Stimulated activated CD4-positive, alpha-beta T cell treated with anti-CD3 and anti-CD28 coated beads, Interleukin-15, amount 100 ng/mL, for 1 hour (primary cell): ENCODE measurements at regions not wholly inside any gene's neighbourhood (a gene's known extent, or its start where the extent isn't known, plus 50 kb on each side); places are given as distances from the start of the nearest gene placed in this dataset.
"Not testable (repeated sequence)": the region's sequence is repeated elsewhere in the genome, so short reads cannot be mapped to it uniquely, and the experiment has no call there.

ENCODE experiments used
- DNase-seq, 2 donors: peaks; one replicate each; pipeline ENCODE4 v3.0.0-alpha.2; 2020; ENCODE audit warnings: low read depth in 1 of 2, low spot score in 1 of 2

GRCh38 chr4:77443941-77444340 lies 161.7 kb upstream of the CXCL13 start:
- DNase-seq: no peak

DNA sequence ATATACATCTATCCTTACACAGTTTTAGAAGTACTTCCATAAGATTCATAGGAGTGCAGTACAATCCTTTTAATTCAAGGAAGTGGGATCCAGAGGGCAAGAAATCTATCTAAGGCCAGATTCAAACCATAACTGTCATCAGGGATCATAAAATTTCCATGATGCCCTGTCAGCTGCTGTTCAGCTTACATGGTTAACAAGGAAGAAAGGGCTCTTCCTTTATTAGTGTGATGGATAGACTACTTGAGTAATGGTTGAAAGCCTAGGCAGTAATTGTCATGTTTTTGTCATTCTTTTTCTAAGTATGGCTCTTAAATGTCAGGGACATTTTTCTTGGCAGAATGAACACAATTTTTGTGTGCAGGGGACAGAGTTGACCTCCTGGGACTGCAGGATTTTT lies 159.8 kb upstream of the CXCL13 start:
- DNase-seq: no peak

DNA sequence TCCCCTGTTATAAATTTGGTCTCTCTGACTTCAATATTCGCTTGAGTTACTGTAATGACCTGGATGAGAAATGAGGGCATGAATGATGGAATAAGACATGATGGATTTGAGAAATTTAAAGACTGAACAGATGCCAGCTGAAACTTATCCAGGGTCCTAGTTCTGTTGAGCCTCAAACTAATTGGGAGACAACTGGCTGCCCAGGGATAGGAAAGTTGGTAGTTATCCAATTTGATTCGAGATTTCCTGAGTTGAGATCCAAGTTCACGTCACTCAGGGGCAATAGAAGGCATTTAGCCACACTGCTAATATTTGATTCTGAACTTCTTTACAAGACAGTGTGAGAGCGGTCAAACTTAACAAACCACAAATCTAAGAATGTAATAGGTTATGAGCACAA lies 159.0 kb upstream of the CXCL13 start:
- no peak for DNase-seq

GRCh38 chr4:77449171-77449570 lies 156.4 kb upstream of the CXCL13 start:
- DNase-seq: no peak

GRCh38 chr4:77450006-77450405 lies 155.6 kb upstream of the CXCL13 start:
- DNase-seq: no peak

GRCh38 chr4:77451530-77451929 lies 154.1 kb upstream of the CXCL13 start:
- DNase-seq: no peak

- DNase-seq: not testable (repeated sequence)
These were observed 153.5 kb upstream of the CXCL13 start for GRCh38 chr4:77452117-77452516.

GRCh38 chr4:77453911-77454310 lies 151.7 kb upstream of the CXCL13 start:
- no peak for DNase-seq

DNA sequence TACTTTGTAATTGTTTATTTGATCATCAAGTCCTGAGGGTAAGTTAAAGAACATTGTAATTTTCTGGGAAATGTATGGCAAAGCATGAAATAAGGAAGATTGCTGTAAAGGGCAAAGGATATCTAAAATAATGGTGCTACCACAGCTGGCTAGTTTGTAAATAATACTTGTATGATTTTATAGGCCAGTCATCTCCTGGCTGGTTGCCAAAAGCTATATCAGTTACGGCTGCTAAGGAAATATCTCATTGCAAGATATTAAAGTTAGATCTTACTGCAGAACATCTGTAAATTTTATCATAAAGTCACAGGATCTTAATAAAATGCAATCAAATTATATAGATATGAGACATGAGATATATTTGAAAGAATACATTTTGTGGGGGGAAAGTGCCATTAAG lies 150.8 kb upstream of the CXCL13 start:
- no peak for DNase-seq

GRCh38 chr4:77464100-77464499 lies 141.5 kb upstream of the CXCL13 start:
- not testable (repeated sequence) for DNase-seq

DNA sequence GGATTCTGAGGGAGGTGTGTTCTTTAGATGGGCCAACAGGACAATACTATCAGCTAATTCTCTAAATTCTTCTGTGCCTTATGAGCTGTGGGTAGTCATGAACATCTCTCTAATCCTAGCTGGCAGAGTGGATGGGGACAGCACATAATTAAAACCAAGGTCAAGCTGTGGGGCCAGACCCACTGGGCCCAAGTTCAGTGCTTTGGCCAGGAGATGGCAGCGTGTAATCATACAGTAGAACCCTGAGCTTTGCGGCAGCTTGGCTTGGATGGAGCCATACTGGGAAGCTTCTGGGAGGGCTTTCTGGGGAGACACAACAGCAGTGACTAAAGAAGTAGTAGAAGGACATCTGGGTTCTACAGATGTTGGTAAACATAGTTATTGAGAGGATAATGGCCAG lies 140.3 kb upstream of the CXCL13 start:
- no peak for DNase-seq

- DNase-seq: no peak
These were observed 139.2 kb upstream of the CXCL13 start for GRCh38 chr4:77466430-77466829.

DNA sequence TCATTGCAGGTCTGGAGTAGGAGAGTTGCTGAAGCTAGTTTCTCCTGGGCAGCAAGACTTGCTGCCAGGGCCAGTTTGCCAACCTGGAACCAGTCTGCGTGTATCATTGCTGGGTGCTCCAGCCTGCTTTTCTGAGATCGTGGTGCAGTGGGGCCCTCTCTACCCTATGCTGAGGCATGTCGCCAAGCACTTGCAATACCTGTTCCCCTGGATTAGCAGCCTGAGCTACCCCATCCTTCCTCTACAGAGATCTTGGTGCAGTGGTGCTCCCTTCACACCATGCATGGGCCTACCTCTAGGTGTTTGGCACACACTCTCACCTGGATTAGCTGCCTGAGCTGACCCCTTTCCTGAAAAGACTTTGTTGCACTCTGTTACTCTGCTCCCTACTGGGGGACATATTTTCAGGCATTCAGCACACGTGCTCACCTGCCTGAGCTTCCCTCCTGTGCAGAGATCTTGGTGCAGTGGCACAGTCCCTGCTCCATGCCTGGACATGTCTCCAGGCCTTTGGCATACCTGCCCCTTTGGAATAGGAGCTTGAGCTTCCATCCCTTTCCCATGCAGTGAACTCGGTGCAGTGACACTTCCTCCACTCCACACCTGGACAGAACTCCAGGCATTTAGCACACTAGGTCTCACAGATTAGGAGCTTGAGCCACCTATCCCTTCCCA lies 133.7 kb upstream of the CXCL13 start:
- no peak for DNase-seq

DNA sequence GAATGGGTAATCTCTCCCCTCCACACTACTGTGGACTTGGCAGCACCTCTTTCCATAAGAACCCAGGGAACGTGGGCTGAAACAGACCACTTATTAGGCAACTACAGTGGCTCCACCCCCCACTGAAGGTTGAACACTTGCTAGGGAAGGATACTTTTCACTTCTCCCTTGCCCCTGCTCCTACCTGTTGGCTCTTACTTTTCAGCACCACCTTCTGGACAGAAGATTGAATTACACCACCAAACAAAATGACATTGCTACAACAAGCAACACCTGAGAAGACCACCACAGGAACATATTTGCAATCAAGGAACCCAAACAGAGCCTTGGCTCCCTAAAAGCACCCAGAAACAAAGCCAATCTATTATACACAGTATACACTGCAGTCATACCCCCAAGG lies 132.1 kb upstream of the CXCL13 start:
- DNase-seq: no peak

DNA sequence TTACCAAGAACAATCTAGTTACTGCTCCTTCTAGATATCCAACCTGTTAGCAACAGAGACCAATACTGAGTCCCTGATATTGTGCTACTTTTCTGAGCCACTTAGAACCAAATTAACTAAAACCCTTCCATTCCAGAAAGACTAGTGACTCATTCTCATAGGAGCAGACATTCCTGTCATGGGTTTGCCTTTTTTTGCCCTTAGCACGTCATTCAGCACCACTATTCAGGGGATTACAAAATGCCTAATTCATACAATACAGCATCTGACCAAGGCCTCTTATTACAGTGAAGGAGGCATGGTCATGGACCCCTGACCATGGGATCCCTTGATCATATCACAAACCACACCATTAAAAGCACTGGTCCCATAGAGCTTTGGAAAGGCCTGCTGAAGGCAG lies 123.8 kb upstream of the CXCL13 start:
- no peak for DNase-seq

- DNase-seq: no peak
These were observed 116.7 kb upstream of the CXCL13 start for GRCh38 chr4:77488882-77489281.

DNA sequence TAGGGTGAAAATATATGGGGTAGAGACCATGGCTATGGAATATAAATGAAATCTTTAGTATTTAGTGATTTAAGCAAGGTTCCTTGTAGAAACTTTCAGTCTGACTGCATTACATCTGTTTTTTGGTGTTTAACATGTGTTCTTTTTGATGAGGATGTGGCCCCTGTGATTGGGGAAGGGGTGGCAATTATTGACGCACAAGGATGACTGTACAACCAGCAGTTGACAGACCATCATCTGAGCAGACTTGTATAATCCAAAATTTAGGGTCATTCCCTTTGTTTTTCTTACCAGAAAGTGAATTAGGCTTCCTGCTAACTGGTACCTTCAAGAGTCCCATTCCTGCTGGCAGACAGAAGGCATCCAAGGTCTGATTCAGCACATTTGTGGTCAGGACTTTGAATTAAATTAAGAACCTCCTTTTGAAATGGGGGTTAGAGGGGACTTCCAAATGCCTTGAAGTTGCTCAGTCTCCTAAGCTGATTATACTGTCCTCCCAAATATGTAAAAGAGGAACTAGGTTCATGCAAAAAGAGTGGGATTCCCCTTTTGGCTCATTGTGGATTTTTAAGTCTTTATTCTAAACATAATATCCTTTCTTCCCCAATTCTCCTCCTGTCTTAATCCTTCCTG lies 112.4 kb upstream of the CXCL13 start:
- no peak for DNase-seq

- no peak for DNase-seq
These were observed 111.6 kb upstream of the CXCL13 start for GRCh38 chr4:77493829-77494551.

DNA sequence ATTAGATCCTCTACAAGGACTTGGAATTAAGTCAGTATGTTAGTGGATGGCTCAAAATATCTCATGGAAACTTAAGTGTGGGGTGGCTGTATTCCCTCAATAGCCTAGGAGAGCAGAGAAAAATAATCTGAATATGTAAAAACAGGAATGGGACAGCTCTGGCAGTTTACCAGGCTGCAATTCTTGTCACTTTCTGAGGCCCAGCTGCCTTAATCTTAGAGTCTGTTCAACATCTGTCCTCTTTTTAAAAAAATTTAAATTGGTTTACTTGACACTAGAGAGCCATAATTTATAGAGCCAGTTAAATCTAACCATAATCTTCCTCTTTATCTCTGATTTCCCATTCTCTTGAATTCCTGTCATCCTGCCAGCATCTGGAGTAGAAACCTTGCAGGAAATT lies 109.2 kb upstream of the CXCL13 start:
- no peak for DNase-seq

GRCh38 chr4:77500801-77501200 lies 104.8 kb upstream of the CXCL13 start:
- no peak for DNase-seq

GRCh38 chr4:77501240-77501639 lies 104.4 kb upstream of the CXCL13 start:
- DNase-seq: no peak

GRCh38 chr4:77501851-77502250 lies 103.8 kb upstream of the CXCL13 start:
- no peak for DNase-seq
